ENCODE measurements at regions not wholly inside any gene's neighbourhood (a gene's known extent, or its start where the extent isn't known, plus 50 kb on each side); places are given as distances from the start of the nearest gene placed in this dataset.

GRCh38 chr9:25381141-25381540, 297.1 kb downstream of the TUSC1 start:
- Mint-ChIP-seq H3K9me3 (peaks cover 8% of the 10 kb centered on the region), H3K4me1 (ENCODE audit: low read depth) (no peaks in the 10 kb centered on the region), H3K4me3 (no peak overlapping the region), H3K27ac (no peak overlapping the region), H3K27me3 (no peaks in the 10 kb centered on the region), H3K36me3 (ENCODE audit: low read depth) (no peaks in the 10 kb centered on the region)
- ATAC-seq (no peak), DNase-seq (no peak)
- ChIA-PET POLR2A (no interaction called here), CTCF (no interaction called here)
- TF ChIP-seq CTCF (IDR thresholded peaks at IDR 0.05), result no peak
- intact Hi-C loops (cut with micrococcal nuclease), result no loop called here

GRCh38 chr9:25377039-25377438, 301.2 kb downstream of the TUSC1 start:
- ChIA-PET CTCF (no interaction called here), POLR2A (no interaction called here)
- no peaks in the 10 kb centered on the region for H3K27me3 Mint-ChIP-seq
- no peak for DNase-seq
- TF ChIP-seq CTCF (IDR thresholded peaks at IDR 0.05), result no peak
- no peak overlapping the region for H3K27ac Mint-ChIP-seq
- H3K4me3 Mint-ChIP-seq, result no peak overlapping the region
- H3K4me1 Mint-ChIP-seq (ENCODE audit: low read depth), result no peaks in the 10 kb centered on the region
- intact Hi-C loops (cut with micrococcal nuclease), result no loop called here
- no peaks in the 10 kb centered on the region for H3K36me3 Mint-ChIP-seq (ENCODE audit: low read depth)
- no peak for ATAC-seq
- peaks cover 12% of the 10 kb centered on the region for H3K9me3 Mint-ChIP-seq

GRCh38 chr9:25374281-25374680, 304.0 kb downstream of the TUSC1 start:
- POLR2A ChIA-PET, result no interaction called here
- Mint-ChIP-seq H3K9me3 (peaks cover 15% of the 10 kb centered on the region), H3K27me3 (no peaks in the 10 kb centered on the region), H3K27ac (no peak overlapping the region), H3K4me1 (ENCODE audit: low read depth) (no peaks in the 10 kb centered on the region), H3K36me3 (ENCODE audit: low read depth) (no peaks in the 10 kb centered on the region), H3K4me3 (no peak overlapping the region)
- no peak for TF ChIP-seq CTCF (IDR thresholded peaks at IDR 0.05)
- ATAC-seq, result no peak
- DNase-seq, result no peak
- CTCF ChIA-PET, result no interaction called here
- intact Hi-C loops (cut with micrococcal nuclease), result no loop called here

- ChIA-PET CTCF (no interaction called here), POLR2A (no interaction called here)
- H3K27me3 Mint-ChIP-seq, result no peaks in the 10 kb centered on the region
- DNase-seq, result no peak
- no peaks in the 10 kb centered on the region for H3K36me3 Mint-ChIP-seq (ENCODE audit: low read depth)
- no peak overlapping the region for H3K4me3 Mint-ChIP-seq
- intact Hi-C loops (cut with micrococcal nuclease), result no loop called here
- no peak for ATAC-seq
- H3K4me1 Mint-ChIP-seq (ENCODE audit: low read depth), result no peaks in the 10 kb centered on the region
- no peak overlapping the region for H3K27ac Mint-ChIP-seq
- no peak for TF ChIP-seq CTCF (IDR thresholded peaks at IDR 0.05)
- H3K9me3 Mint-ChIP-seq, result peaks cover 11% of the 10 kb centered on the region
These were observed 311.3 kb downstream of the TUSC1 start for GRCh38 chr9:25366906-25367305.

GRCh38 chr9:25353783-25354182, 324.5 kb downstream of the TUSC1 start:
- H3K27me3 Mint-ChIP-seq, result no peaks in the 10 kb centered on the region
- POLR2A ChIA-PET, result no interaction called here
- no peaks in the 10 kb centered on the region for H3K36me3 Mint-ChIP-seq (ENCODE audit: low read depth)
- peaks cover 17% of the 10 kb centered on the region for H3K9me3 Mint-ChIP-seq
- H3K27ac Mint-ChIP-seq, result no peak overlapping the region
- no peak overlapping the region for H3K4me3 Mint-ChIP-seq
- no peak for TF ChIP-seq CTCF (IDR thresholded peaks at IDR 0.05)
- CTCF ChIA-PET, result no interaction called here
- intact Hi-C loops (cut with micrococcal nuclease), result no loop called here
- DNase-seq, result no peak
- H3K4me1 Mint-ChIP-seq (ENCODE audit: low read depth), result no peaks in the 10 kb centered on the region
- no peak for ATAC-seq

All from activated CD8-positive, alpha-beta T cell treated with anti-CD3 and anti-CD28 coated beads for 36 hours (primary cell).